HCT116 (cell line): ENCODE measurements at regions not wholly inside any gene's neighbourhood (a gene's known extent, or its start where the extent isn't known, plus 50 kb on each side); places are given as distances from the start of the nearest gene placed in this dataset.

ENCODE experiments used
- CBX3 ChIP-seq: IDR thresholded peaks from 2 replicates; pipeline ENCODE4 v1.6.1; 2012; ENCODE audit warnings: low read depth
- CTCF ChIP-seq, 3 experiments: fragments of 200-600 bp in 1 of 3; sonication (generic) in 1 of 3; IDR thresholded peaks in 2 of 3; conservative IDR thresholded peaks in 1 of 3; 2 replicates each; pipeline ENCODE4 v1.5.1; 2012 to 2017; ENCODE audit warnings: low read depth in 2 of 3, low read length in 2 of 3, antibody characterized with exemption in 1 of 3, borderline replicate concordance in 1 of 3, control low read depth in 1 of 3, mild to moderate bottlenecking in 1 of 3, mixed read lengths in 1 of 3, mixed run types in 1 of 3, moderate library complexity in 1 of 3; ENCODE audit not compliant: insufficient read depth in 1 of 3
- EGR1 ChIP-seq: IDR thresholded peaks from 2 replicates; pipeline ENCODE4 v1.6.1; 2012; ENCODE audit warnings: low read depth
- ELF1 ChIP-seq: IDR thresholded peaks from 2 replicates; pipeline ENCODE4 v1.6.1; 2012; ENCODE audit warnings: low read depth, borderline replicate concordance
- EZH2 ChIP-seq: fragments of 200-600 bp; sonication (generic); IDR thresholded peaks from 2 replicates; pipeline ENCODE4 v1.6.1; 2017; ENCODE audit warnings: antibody characterized with exemption, mixed run types
- POLR2A ChIP-seq: IDR thresholded peaks from 2 replicates; pipeline ENCODE4 v1.7.0; 2011; ENCODE audit warnings: borderline replicate concordance; ENCODE audit not compliant: insufficient read depth, insufficient read length; ENCODE audit errors: extremely low read depth
- POLR2AphosphoS5 ChIP-seq: IDR thresholded peaks from 2 replicates; pipeline ENCODE4 v1.6.1; 2011; ENCODE audit warnings: mild to moderate bottlenecking, low read depth, low read length, moderate library complexity
- RAD21 ChIP-seq: IDR thresholded peaks from 2 replicates; pipeline ENCODE4 v1.6.1; 2012; ENCODE audit warnings: low read depth, mild to moderate bottlenecking
- YY1 ChIP-seq: IDR thresholded peaks from 2 replicates; pipeline ENCODE4 v1.6.1; 2011; ENCODE audit warnings: low read length, low read depth, moderate library complexity, mild to moderate bottlenecking; ENCODE audit not compliant: insufficient replicate concordance; ENCODE audit errors: extremely low read depth
- ZBTB33 ChIP-seq: IDR thresholded peaks from 2 replicates; pipeline ENCODE4 v1.6.1; 2011; ENCODE audit warnings: mild to moderate bottlenecking, low read length, moderate library complexity; ENCODE audit not compliant: insufficient replicate concordance; ENCODE audit errors: extremely low read depth
- ZNF274 ChIP-seq: fragments of 200-500 bp; sonication (Bioruptor generic); IDR thresholded peaks from 2 replicates; pipeline ENCODE4 v1.6.1; 2014; ENCODE audit warnings: mild to moderate bottlenecking, low read depth, low read length, inconsistent platforms
- TF ChIP-seq, protein P1 (sequence below): IDR thresholded peaks from 2 replicates; pipeline ENCODE4 v1.6.1; 2012
- TF ChIP-seq, protein P2 (sequence below): IDR thresholded peaks from 2 replicates; pipeline ENCODE4 v1.6.1; 2012
- TF ChIP-seq, protein P3 (sequence below): IDR thresholded peaks from 2 replicates; pipeline ENCODE4 v1.6.1; 2012; ENCODE audit warnings: low read depth

- TF ChIP-seq CBX3: no peak
- TF ChIP-seq YY1: no peak
- TF ChIP-seq POLR2AphosphoS5: no peak
- no peak for TF ChIP-seq ELF1
- no peak for TF ChIP-seq POLR2A
- TF ChIP-seq CTCF (IDR thresholded peaks at IDR 0.05 in 2 of 3, conservative IDR thresholded peaks at IDR 0.05 in 1 of 3; ENCODE audit: borderline replicate concordance in 1 of 3, insufficient read depth in 1 of 3, low read depth in 2 of 3, low read length in 2 of 3): no peak
- TF ChIP-seq ZNF274: no peak
- TF ChIP-seq, protein P1, sequence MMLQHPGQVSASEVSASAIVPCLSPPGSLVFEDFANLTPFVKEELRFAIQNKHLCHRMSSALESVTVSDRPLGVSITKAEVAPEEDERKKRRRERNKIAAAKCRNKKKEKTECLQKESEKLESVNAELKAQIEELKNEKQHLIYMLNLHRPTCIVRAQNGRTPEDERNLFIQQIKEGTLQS: no peak
- TF ChIP-seq, protein P2, sequence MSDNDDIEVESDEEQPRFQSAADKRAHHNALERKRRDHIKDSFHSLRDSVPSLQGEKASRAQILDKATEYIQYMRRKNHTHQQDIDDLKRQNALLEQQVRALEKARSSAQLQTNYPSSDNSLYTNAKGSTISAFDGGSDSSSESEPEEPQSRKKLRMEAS: no peak
- TF ChIP-seq RAD21: no peak
- TF ChIP-seq, protein P3, sequence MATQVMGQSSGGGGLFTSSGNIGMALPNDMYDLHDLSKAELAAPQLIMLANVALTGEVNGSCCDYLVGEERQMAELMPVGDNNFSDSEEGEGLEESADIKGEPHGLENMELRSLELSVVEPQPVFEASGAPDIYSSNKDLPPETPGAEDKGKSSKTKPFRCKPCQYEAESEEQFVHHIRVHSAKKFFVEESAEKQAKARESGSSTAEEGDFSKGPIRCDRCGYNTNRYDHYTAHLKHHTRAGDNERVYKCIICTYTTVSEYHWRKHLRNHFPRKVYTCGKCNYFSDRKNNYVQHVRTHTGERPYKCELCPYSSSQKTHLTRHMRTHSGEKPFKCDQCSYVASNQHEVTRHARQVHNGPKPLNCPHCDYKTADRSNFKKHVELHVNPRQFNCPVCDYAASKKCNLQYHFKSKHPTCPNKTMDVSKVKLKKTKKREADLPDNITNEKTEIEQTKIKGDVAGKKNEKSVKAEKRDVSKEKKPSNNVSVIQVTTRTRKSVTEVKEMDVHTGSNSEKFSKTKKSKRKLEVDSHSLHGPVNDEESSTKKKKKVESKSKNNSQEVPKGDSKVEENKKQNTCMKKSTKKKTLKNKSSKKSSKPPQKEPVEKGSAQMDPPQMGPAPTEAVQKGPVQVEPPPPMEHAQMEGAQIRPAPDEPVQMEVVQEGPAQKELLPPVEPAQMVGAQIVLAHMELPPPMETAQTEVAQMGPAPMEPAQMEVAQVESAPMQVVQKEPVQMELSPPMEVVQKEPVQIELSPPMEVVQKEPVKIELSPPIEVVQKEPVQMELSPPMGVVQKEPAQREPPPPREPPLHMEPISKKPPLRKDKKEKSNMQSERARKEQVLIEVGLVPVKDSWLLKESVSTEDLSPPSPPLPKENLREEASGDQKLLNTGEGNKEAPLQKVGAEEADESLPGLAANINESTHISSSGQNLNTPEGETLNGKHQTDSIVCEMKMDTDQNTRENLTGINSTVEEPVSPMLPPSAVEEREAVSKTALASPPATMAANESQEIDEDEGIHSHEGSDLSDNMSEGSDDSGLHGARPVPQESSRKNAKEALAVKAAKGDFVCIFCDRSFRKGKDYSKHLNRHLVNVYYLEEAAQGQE: no peak
- TF ChIP-seq EGR1: no peak
- TF ChIP-seq ZBTB33: no peak
- no peak for TF ChIP-seq EZH2
Observed at GRCh38 chr17:33637534-33637933, 344.4 kb upstream of the ASIC2 start.
